ENCODE measurements at regions not wholly inside any gene's neighbourhood (a gene's known extent, or its start where the extent isn't known, plus 50 kb on each side); places are given as distances from the start of the nearest gene placed in this dataset.

- Histone ChIP-seq H3K9me3 (no peaks in the 10 kb centered on the region), H3K27ac (no peak overlapping the region), H3K36me3 (no peaks in the 10 kb centered on the region), H3K4me3 (no peak overlapping the region), H3K27me3 (no peaks in the 10 kb centered on the region), H3K4me1 (peaks cover 0 to 7% of the 10 kb centered on the region in 2 donors)
- ATAC-seq (no peak), DNase-seq (no peak)
- intact Hi-C loops (cut with DNase I) = no loop called here
- TF ChIP-seq CTCF (IDR thresholded peaks at IDR 0.05) = no peak
These were observed 213.3 kb upstream of the OSR1 start for GRCh38 chr2:19571773-19572172.

- ATAC-seq (peak; percentile 25), DNase-seq (no peak)
- Histone ChIP-seq H3K27ac (no peak overlapping the region), H3K4me3 (no peak overlapping the region), H3K9me3 (no peaks in the 10 kb centered on the region), H3K4me1 (peaks cover 0 to 3% of the 10 kb centered on the region in 2 donors), H3K27me3 (no peaks in the 10 kb centered on the region), H3K36me3 (no peaks in the 10 kb centered on the region)
- intact Hi-C loops (cut with DNase I) = no loop called here
- TF ChIP-seq CTCF (IDR thresholded peaks at IDR 0.05) = no peak
These were observed 210.9 kb upstream of the OSR1 start for GRCh38 chr2:19569300-19569791.

GRCh38 chr2:19568809-19569208 is 210.4 kb upstream of the OSR1 start:
- Histone ChIP-seq H3K36me3 (no peaks in the 10 kb centered on the region), H3K4me3 (no peak overlapping the region), H3K4me1 (no peaks in the 10 kb centered on the region), H3K27me3 (no peaks in the 10 kb centered on the region), H3K9me3 (no peaks in the 10 kb centered on the region), H3K27ac (no peak overlapping the region)
- ATAC-seq = no peak
- intact Hi-C loops (cut with DNase I) = no loop called here
- DNase-seq = no peak
- no peak for TF ChIP-seq CTCF (IDR thresholded peaks at IDR 0.05)

GRCh38 chr2:19560785-19561184 is 202.4 kb upstream of the OSR1 start:
- ATAC-seq (no peak), DNase-seq (no peak)
- TF ChIP-seq CTCF (IDR thresholded peaks at IDR 0.05) = no peak
- H3K27ac ChIP-seq = no peak overlapping the region
- H3K27me3 ChIP-seq = no peaks in the 10 kb centered on the region
- H3K9me3 ChIP-seq = no peaks in the 10 kb centered on the region
- H3K36me3 ChIP-seq = no peaks in the 10 kb centered on the region
- intact Hi-C loops (cut with DNase I) = no loop called here
- H3K4me1 ChIP-seq = no peaks in the 10 kb centered on the region
- H3K4me3 ChIP-seq = no peak overlapping the region

GRCh38 chr2:19559596-19560240 is 201.3 kb upstream of the OSR1 start:
- H3K27ac ChIP-seq = no peak overlapping the region
- TF ChIP-seq CTCF (IDR thresholded peaks at IDR 0.05) = no peak
- intact Hi-C loops (cut with DNase I) = no loop called here
- no peak for ATAC-seq
- H3K4me1 ChIP-seq = no peaks in the 10 kb centered on the region
- no peak overlapping the region for H3K4me3 ChIP-seq
- H3K27me3 ChIP-seq = no peaks in the 10 kb centered on the region
- H3K36me3 ChIP-seq = no peaks in the 10 kb centered on the region
- no peaks in the 10 kb centered on the region for H3K9me3 ChIP-seq
- DNase-seq = no peak

Data from left lung (tissue), 4 donors.